ENCODE measurements at regions not wholly inside any gene's neighbourhood (a gene's known extent, or its start where the extent isn't known, plus 50 kb on each side); places are given as distances from the start of the nearest gene placed in this dataset.

GRCh38 chr13:97072297-97072696 is 78.0 kb upstream of the OXGR1 start:
- H3K79me2 ChIP-seq (ENCODE audit: control insufficient read depth, insufficient read depth, low read length), result no peaks in the 10 kb centered on the region
- DNase-seq (ENCODE audit: low read depth, low spot score) (no peak), FAIRE-seq (no peak)

GRCh38 chr13:97074618-97075017 is 80.3 kb upstream of the OXGR1 start:
- H3K4me1 ChIP-seq (ENCODE audit: control insufficient read depth, extremely low read depth, insufficient read depth, low read length), result no peaks in the 10 kb centered on the region
- no peaks in the 10 kb centered on the region for H3K9me3 ChIP-seq (ENCODE audit: control insufficient read depth, low read depth, low read length)
- no peak overlapping the region for H3K9ac ChIP-seq (ENCODE audit: control insufficient read depth, extremely low read depth, insufficient read depth, low read length)
- DNase-seq (ENCODE audit: low read depth, low spot score) (no peak), FAIRE-seq (no peak)
- H4K20me1 ChIP-seq (ENCODE audit: control insufficient read depth, extremely low read depth, insufficient read depth, low read length), result no peaks in the 10 kb centered on the region
- no peak overlapping the region for H2AFZ ChIP-seq (ENCODE audit: control insufficient read depth, low read length)
- H3K27me3 ChIP-seq (ENCODE audit: control insufficient read depth, extremely low read depth, insufficient read depth, low read length), result no peaks in the 10 kb centered on the region
- H3K9me1 ChIP-seq (ENCODE audit: control insufficient read depth, extremely low read depth, insufficient read depth, low read length), result no peaks in the 10 kb centered on the region
- H3K36me3 ChIP-seq (ENCODE audit: control insufficient read depth in 2 of 2, extremely low read depth in 1 of 2, insufficient read depth in 2 of 2, low read length in 2 of 2), result no peaks in the 10 kb centered on the region
- no peak overlapping the region for H3K4me2 ChIP-seq (ENCODE audit: control insufficient read depth, extremely low read depth, insufficient read depth, low read depth, low read length)
- no peaks in the 10 kb centered on the region for H3K79me2 ChIP-seq (ENCODE audit: control insufficient read depth, insufficient read depth, low read length)
- no peak overlapping the region for H3K27ac ChIP-seq (ENCODE audit: control insufficient read depth, insufficient read depth, low read length)
- TF ChIP-seq CTCF (optimal IDR thresholded peaks at IDR 0.05 in 1 of 3, IDR thresholded peaks at IDR 0.05 in 1 of 3, conservative IDR thresholded peaks at IDR 0.05 in 1 of 3; ENCODE audit: extremely low read depth in 1 of 3, insufficient read depth in 2 of 3, low read length in 3 of 3) (no peak), EZH2 (IDR thresholded peaks at IDR 0.05; ENCODE audit: low read length) (no peak)
- dilution Hi-C loops (cut with MboI; ENCODE audit: extremely low pct_ligation_motif_present, low sequenced_read_pairs), result no loop called here
- H3K4me3 ChIP-seq (ENCODE audit: control insufficient read depth in 2 of 3, extremely low read depth in 1 of 3, insufficient read depth in 2 of 3, low read depth in 1 of 3, low read length in 3 of 3), result no peak overlapping the region

More at GRCh38 chr13:97072297-97072696, 78.0 kb upstream of the OXGR1 start:
- H3K4me1 ChIP-seq (ENCODE audit: control insufficient read depth, extremely low read depth, insufficient read depth, low read length), result no peaks in the 10 kb centered on the region
- no peaks in the 10 kb centered on the region for H3K9me1 ChIP-seq (ENCODE audit: control insufficient read depth, extremely low read depth, insufficient read depth, low read length)
- H3K4me3 ChIP-seq (ENCODE audit: control insufficient read depth in 2 of 3, extremely low read depth in 1 of 3, insufficient read depth in 2 of 3, low read depth in 1 of 3, low read length in 3 of 3), result no peak overlapping the region
- H3K27ac ChIP-seq (ENCODE audit: control insufficient read depth, insufficient read depth, low read length), result no peak overlapping the region
- TF ChIP-seq EZH2 (IDR thresholded peaks at IDR 0.05; ENCODE audit: low read length) (no peak), CTCF (optimal IDR thresholded peaks at IDR 0.05 in 1 of 3, IDR thresholded peaks at IDR 0.05 in 1 of 3, conservative IDR thresholded peaks at IDR 0.05 in 1 of 3; ENCODE audit: extremely low read depth in 1 of 3, insufficient read depth in 2 of 3, low read length in 3 of 3) (no peak)
- H4K20me1 ChIP-seq (ENCODE audit: control insufficient read depth, extremely low read depth, insufficient read depth, low read length), result no peaks in the 10 kb centered on the region
- no peak overlapping the region for H3K4me2 ChIP-seq (ENCODE audit: control insufficient read depth, extremely low read depth, insufficient read depth, low read depth, low read length)
- H2AFZ ChIP-seq (ENCODE audit: control insufficient read depth, low read length), result no peak overlapping the region
- no peak overlapping the region for H3K9ac ChIP-seq (ENCODE audit: control insufficient read depth, extremely low read depth, insufficient read depth, low read length)
- no peaks in the 10 kb centered on the region for H3K9me3 ChIP-seq (ENCODE audit: control insufficient read depth, low read depth, low read length)
- dilution Hi-C loops (cut with MboI; ENCODE audit: extremely low pct_ligation_motif_present, low sequenced_read_pairs), result no loop called here
- H3K27me3 ChIP-seq (ENCODE audit: control insufficient read depth, extremely low read depth, insufficient read depth, low read length), result no peaks in the 10 kb centered on the region
- no peaks in the 10 kb centered on the region for H3K36me3 ChIP-seq (ENCODE audit: control insufficient read depth in 2 of 2, extremely low read depth in 1 of 2, insufficient read depth in 2 of 2, low read length in 2 of 2)

All from keratinocyte (primary cell).